ENCODE measurements at regions not wholly inside any gene's neighbourhood (a gene's known extent, or its start where the extent isn't known, plus 50 kb on each side); places are given as distances from the start of the nearest gene placed in this dataset.
"Not testable (repeated sequence)": the region's sequence is repeated elsewhere in the genome, so short reads cannot be mapped to it uniquely, and the experiment has no call there.

DNA sequence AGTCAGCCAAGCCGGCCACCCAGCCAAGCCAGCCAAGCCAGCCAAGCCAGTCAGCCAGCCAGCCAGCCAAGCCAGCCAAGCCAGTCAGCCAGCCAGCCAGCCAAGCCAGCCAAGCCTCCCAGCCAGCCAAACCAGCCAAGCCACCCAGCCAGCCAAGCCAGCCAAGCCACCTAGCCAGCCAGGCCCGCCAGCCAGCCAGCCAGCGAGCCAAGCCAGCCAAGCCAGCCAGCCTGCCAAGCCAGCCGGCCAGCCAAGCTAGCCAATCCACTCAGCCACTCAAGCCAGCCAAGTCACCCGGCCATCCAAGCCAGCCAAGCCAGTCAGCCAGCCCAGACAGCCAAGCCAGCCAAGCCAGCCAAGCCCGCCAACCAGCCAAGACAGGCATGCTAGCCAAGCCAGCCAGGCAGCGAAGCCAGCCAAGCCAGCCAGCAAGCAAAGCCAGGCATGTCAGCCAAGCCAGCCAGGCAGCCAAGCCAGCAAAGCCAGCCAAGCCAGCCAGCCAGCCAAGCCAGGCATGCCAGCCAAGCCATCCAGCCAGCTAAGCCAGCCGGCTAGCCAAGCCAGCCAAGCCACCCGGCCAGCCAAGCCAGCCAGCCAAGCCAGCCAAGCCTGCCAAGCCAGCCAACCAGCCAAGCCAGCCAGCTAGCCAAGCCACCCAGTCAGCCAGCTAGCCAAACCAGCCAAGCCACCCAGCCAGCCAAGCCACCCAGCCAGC lies 351.2 kb upstream of the PLGLB2 start:
- DNase-seq (ENCODE audit: low spot score); in situ Hi-C loops (cut with HindIII; ENCODE audit: low sequenced_read_pairs): not testable (repeated sequence)

DNA sequence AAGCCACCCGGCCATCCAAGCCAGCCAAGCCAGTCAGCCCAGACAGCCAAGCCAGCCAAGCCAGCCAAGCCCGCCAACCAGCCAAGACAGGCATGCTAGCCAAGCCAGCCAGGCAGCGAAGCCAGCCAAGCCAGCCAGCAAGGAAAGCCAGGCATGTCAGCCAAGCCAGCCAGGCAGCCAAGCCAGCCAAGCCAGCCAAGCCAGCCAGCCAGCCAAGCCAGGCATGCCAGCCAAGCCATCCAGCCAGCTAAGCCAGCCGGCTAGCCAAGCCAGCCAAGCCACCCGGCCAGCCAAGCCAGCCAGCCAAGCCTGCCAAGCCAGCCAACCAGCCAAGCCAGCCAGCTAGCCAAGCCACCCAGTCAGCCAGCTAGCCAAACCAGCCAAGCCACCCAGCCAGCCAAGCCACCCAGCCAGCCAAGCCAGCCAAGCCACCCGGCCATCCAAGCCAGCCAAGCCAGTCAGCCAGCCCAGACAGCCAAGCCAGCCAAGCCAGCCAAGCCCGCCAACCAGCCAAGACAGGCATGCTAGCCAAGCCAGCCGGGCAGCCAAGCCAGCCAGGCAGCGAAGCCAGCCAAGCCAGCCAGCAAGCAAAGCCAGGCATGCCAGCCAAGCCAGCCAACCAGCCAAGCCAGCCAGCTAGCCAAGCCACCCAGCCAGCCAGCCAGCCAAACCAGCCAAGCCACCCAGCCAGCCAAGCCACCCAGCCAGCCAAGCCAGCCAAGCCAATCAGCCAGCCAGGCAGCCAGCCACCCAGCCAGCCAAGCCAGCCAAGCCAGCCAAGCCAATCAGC lies 350.4 kb upstream of the PLGLB2 start:
- in situ Hi-C loops (cut with HindIII; ENCODE audit: low sequenced_read_pairs); DNase-seq (ENCODE audit: low spot score): not testable (repeated sequence)

DNA sequence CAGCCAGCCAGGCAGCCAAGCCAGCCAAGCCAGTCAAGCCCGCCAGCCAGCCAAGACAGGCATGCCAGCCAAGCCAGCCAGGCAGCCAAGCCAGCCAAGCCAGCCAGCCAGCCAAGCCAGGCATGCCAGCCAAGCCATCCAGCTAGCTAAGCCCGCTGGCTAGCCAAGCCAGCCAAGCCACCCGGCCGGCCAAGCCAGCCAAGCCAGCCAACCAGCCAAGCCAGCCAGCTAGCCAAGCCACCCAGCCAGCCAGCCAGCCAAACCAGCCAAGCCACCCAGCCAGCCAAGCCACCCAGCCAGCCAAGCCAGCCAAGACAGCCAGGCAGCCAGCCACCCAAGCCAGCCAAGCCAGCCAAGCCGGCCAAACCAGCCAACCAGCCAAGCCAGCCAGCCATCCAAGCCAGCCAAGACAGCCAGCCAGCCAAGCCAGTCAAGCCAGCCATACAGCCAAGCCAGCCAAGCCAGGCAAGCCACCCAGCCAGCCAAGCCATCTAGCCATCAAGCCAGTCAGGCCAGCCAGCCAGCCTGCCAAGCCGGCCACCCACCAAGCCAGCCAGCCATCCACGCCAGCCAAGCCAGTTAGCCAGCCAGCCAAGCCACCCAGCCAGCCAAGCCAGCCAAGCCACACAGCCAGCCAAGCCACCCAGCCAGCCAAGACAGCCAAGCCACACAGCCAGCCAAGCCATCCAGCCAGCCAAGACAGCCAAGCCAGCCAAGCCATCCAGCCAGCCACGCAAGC lies 349.2 kb upstream of the PLGLB2 start:
- in situ Hi-C loops (cut with HindIII; ENCODE audit: low sequenced_read_pairs); DNase-seq (ENCODE audit: low spot score): not testable (repeated sequence)

DNA sequence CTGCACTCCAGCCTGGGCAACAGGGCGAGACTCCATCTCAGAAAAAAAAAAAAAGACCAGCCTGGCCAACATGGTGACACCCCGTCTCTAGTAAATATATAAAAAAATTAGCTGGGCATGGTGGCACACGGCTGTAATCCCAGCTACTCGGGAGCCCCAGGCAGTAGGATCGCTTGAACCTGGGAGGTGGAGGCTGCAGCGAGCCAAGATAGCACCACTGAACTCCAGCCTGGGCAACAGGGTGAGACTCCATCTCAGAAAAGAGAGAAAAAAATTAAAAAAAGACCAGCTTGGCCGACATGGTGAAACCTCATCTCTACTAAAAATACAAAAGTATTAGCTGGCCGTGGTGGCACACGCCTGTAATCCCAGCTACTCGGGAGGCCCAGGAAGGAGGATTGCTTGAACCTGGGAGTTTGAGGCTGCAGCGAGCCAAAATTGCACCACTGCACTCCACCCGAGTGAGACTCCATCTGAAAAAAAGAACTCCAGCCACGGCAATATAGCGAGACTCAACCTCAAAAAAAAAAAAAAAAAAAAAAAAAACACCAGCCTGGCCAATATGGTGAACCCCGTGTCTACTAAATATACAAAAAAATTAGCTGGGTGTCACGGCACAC lies 346.1 kb upstream of the PLGLB2 start:
- DNase-seq (ENCODE audit: low spot score) = no peak
- in situ Hi-C loops (cut with HindIII; ENCODE audit: low sequenced_read_pairs) = no loop called here

DNA sequence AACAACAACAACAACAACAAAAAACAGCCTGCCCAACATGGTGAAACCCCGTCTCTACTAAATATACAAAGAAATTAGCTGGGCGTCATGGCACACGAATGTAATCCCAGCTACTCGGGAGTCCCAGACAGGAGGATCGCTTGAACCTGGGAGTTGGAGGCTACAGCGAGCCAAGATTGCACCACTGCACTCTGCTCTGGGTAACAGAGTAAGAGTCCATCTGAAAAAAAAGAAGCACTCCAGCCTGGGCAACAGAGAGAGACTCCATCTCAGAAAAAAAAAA lies 344.1 kb upstream of the PLGLB2 start:
- no peak for DNase-seq (ENCODE audit: low spot score)
- in situ Hi-C loops (cut with HindIII; ENCODE audit: low sequenced_read_pairs) = no loop called here

DNA sequence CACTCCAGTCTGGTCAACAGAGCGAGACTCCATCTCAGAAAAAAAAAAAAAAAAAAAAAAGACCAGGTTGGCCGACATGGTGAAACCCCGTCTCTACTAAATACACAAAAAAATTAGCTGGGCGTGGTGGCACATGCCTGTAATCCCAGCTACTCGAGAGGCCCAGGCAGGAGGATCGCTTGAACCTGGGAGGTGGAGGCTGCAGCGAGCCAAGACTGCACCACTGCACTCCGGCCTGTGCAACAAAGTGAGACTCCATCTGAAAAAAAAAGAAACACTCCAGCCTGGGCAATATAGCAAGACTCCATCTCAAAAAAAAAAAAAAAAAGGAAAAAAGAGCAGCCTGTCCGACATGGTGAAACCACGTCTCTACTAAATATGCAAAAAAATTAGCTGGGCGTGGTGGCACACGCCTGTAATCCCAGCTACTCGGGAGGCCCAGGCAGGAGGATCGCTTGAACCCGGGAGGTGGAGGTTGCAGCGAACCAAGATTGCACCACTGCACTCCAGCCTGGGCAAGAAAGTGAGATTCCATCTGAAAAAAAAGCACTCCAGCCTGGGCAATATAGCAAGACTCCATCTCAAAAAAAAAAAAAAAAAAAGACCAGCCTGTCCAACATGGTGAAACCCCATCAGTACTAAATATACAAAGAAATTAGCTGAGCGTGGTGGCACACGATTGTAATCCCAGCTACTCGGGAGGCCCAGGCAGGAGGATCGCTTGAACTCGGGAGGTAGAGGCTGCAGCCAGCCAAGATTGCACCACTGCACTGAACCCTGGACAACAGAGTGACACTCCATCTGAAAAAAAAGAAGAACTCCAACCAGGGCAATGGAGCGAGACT lies 343.3 kb upstream of the PLGLB2 start:
- in situ Hi-C loops (cut with HindIII; ENCODE audit: low sequenced_read_pairs); DNase-seq (ENCODE audit: low spot score): not testable (repeated sequence)

DNA sequence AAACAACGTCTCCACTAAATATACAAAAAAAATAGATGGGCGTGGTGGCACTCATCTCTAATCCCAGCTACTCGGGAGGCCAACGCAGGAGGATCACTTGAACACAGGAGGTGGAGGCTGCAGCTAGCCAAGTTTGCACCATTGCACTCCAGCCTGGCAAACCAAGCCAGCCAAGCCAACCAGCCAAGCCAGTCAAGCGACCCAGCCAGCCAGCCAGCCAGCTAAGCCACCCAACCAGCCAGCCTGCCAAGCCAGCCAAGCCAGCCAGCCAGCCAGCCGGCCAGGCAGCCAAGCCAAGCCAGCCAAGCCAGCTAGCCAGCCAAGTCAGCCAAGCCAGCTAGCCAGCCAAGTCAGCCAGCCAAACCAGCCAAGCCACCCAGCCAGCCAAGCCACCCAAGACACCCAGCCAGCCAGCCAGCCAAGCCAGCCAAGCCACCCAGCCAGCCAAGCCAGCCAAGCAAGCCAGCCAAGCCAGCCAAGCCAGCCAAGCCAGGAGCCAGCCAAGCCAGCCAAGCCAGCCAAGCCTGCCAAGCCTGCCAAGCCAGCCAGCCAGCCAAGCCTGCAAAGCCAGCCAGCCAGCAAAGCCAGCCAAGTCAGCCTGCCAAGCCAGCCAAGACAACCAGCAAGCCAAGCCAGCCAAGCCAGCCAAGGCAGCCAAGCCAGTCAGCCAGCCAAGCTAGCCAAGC lies 342.2 kb upstream of the PLGLB2 start:
- DNase-seq (ENCODE audit: low spot score); in situ Hi-C loops (cut with HindIII; ENCODE audit: low sequenced_read_pairs): not testable (repeated sequence)

DNA sequence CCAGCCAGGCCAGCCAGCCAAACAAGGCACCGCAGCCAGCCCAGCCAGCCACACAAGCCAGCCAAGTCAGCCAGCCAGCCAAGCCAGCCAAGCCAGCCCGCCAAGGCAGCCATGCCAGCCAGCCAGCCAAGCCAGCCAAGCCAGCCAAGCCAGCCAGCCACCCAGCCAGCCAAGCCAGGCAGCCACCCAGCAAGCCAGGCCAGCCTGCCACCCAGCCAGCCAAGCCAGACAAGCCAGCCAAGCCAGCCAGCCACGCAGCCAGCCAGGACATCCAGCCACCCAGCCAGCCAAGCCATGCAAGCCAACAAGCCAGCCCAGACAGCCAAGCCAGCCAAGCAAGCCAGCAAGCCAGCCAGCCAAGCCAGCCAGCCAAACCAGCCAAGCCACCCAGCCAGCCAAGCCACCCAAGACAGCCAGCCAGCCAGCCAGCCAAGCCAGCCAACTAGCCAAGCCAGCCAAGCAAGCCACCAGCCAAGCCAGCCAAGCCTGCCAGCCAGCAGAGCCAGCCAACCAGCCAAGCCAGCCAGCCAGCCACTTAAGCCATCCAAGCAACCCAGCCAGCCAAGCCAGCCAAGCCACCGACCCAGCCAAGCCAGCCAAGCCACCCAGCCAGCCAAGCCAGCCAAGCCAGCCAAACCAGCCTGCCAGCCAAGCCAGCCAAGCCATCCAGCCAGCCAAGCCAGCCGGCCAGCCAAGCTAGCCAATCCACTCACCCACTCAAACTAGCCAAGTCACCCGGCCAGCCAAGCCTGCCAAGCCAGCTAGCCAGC lies 341.3 kb upstream of the PLGLB2 start:
- DNase-seq (ENCODE audit: low spot score); in situ Hi-C loops (cut with HindIII; ENCODE audit: low sequenced_read_pairs): not testable (repeated sequence)

DNA sequence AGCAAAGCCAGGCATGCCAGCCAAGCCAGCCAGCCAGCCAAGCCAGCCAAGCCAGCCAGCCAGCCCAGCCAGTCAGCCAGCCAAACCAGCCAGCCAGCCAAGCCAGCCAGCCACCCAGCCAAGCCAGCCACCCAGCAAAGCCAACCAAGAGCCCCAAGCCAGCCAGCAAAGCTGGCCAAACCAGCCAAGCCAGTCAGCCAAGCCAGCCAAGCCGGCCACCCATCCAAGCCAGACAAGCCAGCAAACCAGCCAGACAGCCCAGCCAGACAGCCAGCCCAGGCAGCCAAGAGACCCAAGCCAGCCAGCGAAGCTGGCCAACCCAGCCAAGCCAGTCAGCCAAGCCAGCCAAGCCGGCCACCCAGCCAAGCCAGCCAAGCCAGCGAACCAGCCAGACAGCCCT lies 338.3 kb upstream of the PLGLB2 start:
- DNase-seq (ENCODE audit: low spot score); in situ Hi-C loops (cut with HindIII; ENCODE audit: low sequenced_read_pairs): not testable (repeated sequence)

DNA sequence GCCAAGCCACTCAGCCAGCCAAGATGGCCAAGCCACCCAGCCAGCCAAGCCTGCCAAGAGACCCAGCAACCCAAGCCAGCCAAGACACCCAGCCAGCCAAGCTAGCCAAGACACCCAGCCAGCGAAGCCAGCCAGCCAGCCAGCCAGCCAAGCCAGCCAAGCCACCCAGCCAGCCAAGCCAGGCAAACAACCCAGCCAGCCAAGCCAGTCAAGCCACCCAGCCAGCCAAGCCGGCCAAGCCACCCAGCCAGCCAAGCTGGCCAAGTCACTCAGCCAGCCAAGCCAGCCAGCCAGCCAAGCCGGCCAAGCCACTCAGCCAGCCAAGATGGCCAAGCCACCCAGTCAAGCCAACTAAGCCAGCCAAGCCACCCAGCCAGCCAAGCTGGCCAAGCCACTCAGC lies 337.5 kb upstream of the PLGLB2 start:
- in situ Hi-C loops (cut with HindIII; ENCODE audit: low sequenced_read_pairs); DNase-seq (ENCODE audit: low spot score): not testable (repeated sequence)

DNA sequence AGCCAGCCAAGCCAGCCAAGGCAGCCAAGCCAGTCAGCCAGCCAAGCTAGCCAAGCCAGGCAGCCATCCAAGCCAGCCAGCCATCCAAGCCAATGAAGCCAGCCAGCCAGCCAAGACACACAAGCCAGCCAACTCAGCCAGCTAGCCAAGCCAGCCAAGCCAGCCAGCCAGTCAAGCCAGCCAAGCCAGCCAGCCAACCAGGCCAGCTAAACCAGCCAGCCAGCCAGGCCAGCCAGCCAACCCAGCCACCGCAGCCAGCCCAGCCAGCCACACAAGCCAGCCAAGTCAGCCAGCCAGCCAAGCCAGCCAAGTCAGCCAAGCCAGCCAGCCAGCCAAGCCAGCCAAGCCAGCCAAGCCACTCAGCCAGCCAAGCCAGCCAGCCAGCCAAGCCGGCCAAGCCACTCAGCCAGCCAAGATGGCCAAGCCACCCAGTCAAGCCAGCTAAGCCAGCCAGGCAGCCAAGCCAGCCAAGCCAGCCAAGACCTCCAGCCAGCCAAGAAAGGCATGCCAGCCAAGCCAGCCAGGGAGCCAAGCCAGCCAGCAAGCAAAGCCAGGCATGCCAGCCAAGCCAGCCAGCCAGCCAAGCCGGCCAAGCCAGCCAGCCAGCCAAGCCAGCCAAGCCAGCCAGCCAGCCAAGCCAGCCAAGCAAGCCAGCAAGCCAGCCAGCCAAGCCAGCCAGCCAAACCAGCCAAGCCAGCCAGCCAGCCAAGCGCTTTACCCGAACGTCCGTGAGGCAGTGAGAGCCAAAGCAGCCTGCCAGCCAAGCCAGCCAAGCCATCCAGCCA lies 335.7 kb upstream of the PLGLB2 start:
- in situ Hi-C loops (cut with HindIII; ENCODE audit: low sequenced_read_pairs); DNase-seq (ENCODE audit: low spot score): not testable (repeated sequence)

DNA sequence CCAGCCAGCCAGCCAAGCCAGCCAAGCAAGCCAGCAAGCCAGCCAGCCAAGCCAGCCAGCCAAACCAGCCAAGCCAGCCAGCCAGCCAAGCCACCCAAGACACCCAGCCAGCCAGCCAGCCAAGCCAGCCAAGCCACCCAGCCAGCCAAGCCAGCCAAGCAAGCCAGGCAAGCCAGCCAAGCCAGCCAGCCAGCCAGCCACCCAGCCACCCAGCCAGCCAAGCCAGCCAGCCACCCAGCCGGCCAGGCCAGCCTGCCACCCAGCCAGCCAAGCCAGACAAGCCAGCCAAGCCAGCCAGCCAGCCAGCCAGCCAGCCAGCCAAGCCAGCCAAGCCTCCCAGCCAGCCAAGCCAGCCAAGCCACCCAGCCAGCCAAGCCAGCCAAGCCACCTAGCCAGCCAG lies 333.6 kb upstream of the PLGLB2 start:
- DNase-seq (ENCODE audit: low spot score); in situ Hi-C loops (cut with HindIII; ENCODE audit: low sequenced_read_pairs): not testable (repeated sequence)

DNA sequence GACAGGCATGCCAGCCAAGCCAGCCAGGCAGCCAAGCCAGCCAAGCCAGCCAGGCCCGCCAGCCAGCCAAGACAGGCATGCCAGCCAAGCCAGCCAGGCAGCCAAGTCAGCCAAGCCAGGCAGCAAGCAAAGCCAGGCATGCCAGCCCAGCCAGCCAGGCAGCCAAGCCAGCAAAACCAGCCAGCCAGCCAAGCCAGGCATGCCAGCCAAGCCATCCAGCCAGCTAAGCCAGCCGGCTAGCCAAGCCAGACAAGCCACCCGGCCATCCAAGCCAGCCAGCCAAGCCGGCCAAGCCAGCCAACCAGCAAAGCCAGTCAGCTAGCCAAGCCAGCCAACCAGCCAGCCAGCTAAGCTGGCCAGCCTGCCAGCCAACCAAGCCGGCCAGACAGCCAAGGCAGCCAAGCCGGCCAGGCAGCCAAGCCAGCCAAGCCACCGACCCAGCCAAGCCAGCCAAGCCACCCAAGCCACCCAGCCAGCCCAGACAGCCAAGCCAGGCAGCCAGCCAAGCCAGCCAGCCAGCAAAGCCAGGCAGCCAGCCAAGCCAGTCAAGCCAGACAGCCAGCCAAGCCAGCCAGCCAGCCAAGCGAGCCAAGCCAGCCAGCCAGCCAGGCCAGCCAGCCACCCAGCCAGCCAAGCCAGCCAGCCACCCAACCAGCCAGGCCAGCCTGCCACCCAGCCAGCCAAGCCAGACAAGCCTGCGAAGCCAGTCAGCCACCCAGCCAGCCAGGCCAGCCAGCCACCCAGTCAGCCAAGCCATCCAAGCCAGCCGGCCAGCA lies 332.9 kb upstream of the PLGLB2 start:
- DNase-seq (ENCODE audit: low spot score); in situ Hi-C loops (cut with HindIII; ENCODE audit: low sequenced_read_pairs): not testable (repeated sequence)

DNA sequence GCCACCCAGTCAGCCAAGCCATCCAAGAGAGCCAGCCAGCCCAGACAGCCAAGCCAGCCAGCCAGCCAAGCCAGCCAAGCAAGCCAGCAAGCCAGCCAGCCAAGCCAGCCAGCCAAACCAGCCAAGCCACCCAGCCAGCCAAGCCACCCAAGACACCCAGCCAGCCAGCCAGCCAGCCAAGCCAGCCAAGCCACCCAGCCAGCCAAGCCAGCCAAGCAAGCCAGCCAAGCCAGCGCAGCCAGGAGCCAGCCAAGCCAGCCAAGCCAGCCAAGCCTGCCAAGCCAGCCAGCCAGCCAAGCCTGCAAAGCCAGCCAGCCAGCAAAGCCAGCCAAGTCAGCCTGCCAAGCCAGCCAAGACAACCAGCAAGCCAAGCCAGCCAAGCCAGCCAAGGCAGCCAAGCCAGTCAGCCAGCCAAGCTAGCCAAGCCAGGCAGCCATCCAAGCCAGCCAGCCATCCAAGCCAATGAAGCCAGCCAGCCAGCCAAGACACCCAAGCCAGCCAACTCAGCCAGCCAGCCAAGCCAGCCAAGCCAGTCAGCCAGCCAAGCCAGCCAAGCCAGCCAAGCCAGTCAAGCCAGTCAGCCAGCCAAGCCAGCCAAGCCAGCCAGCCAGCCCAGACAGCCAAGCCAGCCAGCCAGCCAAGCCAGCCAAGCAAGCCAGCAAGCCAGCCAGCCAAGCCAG lies 332.2 kb upstream of the PLGLB2 start:
- DNase-seq (ENCODE audit: low spot score); in situ Hi-C loops (cut with HindIII; ENCODE audit: low sequenced_read_pairs): not testable (repeated sequence)

DNA sequence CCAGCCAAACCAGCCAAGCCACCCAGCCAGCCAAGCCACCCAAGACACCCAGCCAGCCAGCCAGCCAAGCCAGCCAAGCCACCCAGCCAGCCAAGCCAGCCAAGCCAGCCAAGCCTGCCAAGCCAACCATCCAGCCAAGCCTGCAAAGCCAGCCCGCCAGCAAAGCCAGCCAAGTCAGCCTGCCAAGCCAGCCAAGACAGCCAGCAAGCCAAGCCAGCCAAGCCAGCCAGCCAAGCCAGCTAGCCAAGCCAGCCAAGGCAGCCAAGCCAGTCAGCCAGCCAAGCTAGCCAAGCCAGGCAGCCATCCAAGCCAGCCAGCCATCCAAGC lies 331.7 kb upstream of the PLGLB2 start:
- in situ Hi-C loops (cut with HindIII; ENCODE audit: low sequenced_read_pairs); DNase-seq (ENCODE audit: low spot score): not testable (repeated sequence)

DNA sequence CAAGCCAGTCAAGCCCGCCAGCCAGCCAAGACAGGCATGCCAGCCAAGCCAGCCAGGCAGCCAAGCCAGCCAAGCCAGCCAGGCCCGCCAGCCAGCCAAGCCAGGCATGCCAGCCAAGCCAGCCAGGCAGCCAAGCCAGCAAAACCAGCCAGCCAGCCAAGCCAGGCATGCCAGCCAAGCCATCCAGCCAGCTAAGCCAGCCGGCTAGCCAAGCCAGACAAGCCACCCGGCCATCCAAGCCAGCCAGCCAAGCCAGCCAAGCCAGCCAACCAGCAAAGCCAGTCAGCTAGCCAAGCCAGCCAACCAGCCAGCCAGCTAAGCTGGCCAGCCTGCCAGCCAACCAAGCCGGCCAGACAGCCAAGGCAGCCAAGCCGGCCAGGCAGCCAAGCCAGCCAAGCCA lies 330.7 kb upstream of the PLGLB2 start:
- in situ Hi-C loops (cut with HindIII; ENCODE audit: low sequenced_read_pairs); DNase-seq (ENCODE audit: low spot score): not testable (repeated sequence)
